Activated naive CD4-positive, alpha-beta T cell treated with Interleukin-2 at 50 U/mL for 16 hours (primary cell): ENCODE measurements at regions not wholly inside any gene's neighbourhood (a gene's known extent, or its start where the extent isn't known, plus 50 kb on each side); places are given as distances from the start of the nearest gene placed in this dataset.
"Not testable (repeated sequence)": the region's sequence is repeated elsewhere in the genome, so short reads cannot be mapped to it uniquely, and the experiment has no call there.

Experiments used
- DNase-seq: peaks from one replicate; pipeline ENCODE4 v3.0.0-alpha.2; 2020

DNA sequence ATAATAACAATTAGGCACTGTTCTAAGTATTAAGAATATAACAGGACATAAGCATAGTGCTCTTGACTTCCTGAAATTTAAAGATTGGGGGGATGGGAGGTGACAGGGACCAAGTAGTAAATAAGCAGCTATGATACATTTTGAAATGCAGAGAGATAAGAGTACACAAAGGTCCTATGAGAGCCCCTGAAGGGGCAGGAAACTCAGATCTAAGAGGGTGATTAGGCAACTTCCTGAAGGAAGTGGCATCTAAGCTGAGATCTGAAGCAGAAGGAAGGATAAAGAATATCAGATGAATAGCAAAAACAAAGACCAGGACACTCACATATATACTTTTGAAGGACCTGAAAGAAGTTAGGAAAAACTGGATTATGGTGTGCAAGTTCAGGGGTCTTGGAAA lies 415.2 kb upstream of the FRG2C start:
- no peak for DNase-seq

DNA sequence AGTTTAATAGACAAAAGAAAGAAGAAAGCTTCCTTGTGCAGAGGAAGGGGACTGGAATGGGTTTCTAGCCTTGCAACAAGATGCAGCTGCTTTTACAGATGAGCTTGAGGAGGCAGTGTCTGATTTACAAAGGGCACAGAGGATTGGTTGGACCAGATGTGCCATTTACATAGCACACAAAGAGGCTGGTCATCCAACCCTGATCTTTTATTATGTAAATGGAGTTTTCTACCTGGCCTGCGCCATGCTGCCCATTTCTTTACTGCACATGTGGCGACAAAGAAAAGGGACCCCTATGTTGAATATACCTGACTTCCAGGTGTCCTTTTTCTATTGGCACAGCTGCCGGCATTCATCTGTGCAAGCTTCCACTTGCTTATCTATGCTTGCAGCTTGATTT lies 409.4 kb upstream of the FRG2C start:
- DNase-seq: no peak

DNA sequence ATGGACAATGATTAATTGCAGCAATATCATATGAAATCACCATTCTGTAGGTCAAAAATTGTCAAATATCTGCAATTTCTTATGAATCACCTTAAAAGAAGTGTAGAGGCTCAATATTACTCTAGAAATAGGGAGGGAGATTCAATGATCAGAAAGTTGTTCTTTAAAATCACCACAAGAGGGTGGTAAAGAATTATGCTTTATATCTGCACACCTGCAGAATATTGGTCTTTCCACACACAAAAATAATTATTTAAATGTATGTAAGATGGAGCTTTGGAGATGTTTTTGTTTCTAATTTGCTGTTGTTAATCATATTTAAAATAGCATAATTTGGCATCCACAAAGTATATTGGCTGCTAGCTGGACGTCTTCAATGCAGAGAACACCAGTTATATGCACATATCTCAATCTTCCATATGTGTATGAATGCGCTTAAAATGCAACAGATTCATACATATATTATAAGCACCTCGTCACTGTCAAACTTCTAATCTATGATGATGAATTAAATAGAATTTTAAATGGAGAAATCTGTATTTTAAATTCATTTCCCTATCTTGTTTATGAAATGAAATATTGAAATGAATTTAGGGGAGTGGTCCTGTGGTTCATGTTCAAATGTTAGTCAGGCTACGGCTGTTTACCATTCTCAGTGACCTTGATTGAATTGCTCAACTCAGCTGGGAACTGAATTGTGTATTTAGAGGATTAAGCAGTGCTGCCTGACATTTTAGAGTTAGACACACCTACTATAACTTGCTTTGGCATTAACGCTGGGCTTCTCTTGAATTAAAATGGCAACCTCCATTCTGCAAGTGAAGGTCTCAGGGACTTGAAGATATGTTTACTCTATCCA lies 405.1 kb upstream of the FRG2C start:
- not testable (repeated sequence) for DNase-seq

DNA sequence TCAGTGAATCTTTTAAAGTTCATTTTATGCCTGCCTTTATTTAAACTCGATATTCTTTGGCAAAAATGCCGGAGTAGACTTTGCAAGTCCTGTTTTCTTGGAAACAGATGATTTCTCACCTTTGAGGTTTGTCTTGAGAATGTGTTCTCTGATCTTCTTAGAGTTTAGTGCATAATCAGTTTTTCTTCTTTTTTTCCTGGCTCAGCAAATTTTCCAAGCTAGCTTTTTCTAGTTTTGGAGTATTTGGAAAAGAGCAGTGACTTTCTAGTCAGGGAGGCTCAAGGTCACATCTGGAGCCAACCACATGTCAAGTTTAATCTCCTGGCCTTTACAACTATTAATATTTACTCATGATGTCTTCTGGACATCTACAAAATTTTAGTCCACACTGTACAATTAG lies 403.2 kb upstream of the FRG2C start:
- not testable (repeated sequence) for DNase-seq

DNA sequence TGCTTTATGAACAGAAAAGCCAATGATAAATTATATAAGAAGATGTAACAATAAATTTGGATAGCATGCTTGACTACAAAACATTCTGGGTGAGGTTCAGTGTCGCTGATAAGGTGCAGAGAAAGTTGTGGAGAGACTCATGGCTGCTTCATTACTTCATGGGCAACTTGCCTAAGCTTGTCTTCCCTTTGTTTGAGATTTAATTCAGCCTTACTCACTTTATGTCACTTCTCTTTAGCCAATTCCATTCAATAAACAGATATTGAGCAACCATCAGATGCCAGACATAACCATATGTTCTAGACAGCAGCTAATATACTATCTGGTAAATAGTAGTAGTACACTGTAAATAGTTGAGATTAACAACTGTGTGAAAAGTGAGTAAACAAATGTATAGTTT lies 401.5 kb upstream of the FRG2C start:
- no peak for DNase-seq

DNA sequence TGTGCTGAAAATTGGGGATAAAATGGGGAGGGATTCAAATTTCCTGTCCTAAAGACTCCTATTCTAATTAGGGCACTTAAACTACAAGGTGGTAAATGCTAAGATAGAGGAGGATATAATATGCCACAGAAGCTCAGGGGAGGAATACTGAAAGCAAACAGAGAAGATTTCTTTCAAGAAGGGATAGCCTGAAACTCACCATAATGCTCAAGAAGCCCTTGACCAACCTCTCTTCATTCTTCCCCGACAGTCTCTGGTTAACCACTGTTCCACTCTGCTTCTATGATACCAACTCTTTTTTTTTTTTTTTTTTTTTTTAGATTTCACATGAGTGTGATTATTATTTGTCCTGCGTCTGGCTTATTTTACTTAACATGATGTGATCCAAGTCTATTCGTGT lies 398.2 kb upstream of the FRG2C start:
- no peak for DNase-seq

DNA sequence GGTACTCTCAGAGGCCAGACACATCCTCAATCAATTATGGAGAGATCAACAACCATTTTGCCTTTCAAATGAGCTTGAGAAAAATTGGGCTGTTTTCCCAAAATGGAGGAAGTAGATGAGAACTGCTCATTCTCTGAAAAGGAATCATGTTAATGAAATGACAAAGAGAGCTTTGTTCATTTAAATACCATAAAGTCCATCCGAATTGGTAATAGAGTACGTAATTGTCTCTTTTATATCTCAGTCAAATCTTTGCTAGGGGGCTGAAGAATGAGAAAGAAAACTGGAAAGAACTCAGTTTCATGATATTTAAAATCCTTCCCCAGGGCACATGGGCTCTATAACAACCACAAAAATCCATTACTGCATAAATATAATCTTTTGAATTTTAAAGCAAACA lies 395.6 kb upstream of the FRG2C start:
- not testable (repeated sequence) for DNase-seq

DNA sequence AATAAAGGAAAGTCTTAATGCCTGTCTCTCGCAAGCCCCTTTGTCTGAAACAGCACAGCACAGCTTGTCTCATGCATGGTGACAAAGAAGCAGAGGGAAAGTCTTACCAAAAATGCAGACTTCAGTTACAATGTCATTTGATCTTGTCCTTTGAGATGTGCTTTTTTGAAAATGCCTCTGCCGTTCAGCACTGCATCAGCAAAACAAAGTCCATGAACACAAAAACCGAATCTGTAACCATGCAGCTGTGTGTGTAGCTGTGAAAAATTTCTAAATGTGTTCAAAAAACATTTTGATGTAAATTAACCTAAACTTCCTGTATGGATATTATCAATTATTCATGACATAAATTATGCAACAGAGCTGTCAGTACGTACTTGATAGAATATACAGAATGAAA lies 391.9 kb upstream of the FRG2C start:
- DNase-seq: not testable (repeated sequence)

DNA sequence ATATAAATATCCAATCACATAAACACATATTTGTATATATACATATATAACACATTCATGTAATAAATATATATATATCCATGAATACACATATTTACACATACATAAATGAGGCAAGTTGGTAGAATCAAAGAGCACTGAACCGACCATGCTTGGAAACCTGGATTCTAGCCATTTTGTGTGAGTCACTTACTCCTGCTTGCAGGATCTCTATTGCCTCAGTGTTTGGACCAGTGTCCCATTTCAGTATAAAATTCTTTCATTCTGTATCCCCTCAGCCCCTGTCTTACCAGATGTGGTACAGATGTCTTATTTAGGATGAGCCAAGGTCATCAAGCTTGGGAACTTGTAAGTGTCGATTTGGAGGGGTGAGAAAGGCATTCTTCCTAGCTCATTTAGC lies 391.4 kb upstream of the FRG2C start:
- no peak for DNase-seq

DNA sequence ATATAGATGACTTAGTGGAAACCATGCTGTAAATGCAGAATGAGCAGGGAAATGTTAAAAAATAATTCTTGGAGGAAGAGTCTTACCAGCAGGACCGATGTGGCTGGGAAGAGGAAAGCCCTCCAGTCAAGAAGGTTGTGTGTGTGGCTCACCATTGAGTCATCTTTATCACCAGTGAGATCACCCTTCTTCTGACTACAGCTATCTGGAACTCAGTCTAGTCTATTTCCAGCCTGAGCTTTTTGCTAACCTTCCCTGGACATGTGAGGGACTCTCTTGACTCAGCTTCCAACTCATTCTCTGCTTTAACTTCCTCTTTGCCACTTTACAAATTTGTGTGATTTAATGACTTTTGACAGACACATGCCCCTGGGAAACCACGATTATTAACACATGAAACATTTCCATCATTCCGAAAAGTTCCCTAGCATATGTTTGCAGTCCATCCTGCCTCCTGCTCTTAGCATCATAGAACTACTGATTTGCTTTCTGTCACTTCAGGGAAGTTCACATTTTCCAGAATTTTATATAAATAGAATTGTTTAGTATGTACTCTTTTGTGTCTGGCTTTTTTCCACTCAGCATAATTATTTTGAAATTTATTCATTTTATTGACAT lies 378.5 kb upstream of the FRG2C start:
- not testable (repeated sequence) for DNase-seq

DNA sequence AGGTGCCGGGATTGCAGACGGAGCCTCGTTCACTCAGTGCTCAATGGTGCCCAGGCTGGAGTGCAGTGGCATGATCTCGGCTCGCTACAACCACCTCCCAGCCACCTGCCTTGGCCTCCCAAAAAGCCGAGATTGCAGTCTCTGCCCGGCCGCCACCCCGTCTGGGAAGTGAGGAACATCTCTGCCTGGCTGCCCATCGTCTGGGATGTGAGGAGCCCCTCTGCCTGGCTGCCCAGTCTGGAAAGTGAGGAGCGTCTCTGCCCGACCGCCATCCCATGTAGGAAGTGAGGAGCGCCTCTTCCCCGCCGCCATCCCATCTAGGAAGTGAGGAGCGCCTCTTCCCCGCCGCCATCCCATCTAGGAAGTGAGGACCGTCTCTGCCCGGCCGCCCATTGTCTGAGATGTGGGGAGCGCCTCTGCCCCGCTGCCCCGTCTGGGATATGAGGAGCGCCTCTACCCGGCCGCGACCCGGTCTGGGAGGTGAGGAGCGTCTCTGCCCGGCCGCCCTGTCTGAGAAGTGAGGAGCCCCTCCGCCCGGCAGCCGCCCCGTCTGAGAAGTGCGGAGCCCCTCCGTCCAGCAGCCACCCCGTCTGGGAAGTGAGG lies 375.1 kb upstream of the FRG2C start:
- not testable (repeated sequence) for DNase-seq

DNA sequence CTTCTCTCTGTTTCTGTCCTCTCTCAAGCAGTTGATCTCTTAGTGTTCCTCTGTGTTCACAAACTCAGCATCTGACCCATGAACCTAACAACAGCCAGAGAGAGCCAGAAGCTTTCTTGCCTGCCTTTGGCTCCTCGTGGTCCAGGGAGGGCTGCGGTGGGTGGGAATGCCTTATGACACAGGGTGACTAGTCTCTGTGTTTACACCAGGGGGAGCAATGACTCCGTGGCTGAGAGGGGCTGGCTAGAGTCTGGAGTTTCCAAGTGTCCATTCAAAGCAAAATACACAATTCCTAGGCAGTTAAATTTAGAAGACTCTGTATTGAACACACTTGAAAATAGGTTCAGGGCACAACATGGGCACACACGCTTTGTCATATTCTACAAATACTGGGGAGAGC lies 370.0 kb upstream of the FRG2C start:
- DNase-seq: no peak

DNA sequence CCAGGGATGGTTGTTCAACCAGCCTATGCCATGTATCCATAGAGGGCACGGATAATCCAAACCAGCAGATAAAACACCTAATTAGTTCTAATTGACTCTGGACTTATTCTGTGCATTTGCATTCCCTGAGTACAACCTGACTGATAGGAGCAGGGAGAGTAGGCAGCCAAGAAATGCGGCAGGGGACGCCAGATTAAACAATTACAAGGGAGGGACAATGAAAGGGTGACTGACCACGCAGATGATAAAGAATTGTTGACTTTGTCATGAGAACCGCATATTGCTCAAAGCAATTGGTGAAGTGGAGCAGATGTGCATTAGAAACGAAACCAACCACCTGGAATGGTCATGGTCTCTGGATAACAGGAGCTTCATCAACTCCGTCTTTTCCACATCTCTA lies 369.1 kb upstream of the FRG2C start:
- DNase-seq: no peak

DNA sequence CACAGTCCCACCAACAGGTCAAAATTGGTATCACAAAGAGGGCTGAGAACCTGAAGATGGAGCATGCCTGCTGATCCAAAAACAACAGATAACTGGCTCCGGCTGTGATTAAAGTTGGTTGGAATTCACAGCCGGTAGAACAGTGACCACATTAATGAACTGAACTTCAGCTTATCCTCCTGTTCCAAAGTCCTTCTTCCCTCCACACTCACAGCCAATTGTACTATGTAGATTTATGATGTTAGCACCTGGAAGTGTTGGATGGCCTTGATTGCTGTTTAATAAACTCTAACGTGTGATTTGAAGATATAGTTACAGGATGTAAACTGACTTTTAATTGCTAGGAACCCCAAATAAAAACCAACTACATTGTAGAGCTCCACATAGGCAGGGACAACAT lies 367.3 kb upstream of the FRG2C start:
- no peak for DNase-seq

DNA sequence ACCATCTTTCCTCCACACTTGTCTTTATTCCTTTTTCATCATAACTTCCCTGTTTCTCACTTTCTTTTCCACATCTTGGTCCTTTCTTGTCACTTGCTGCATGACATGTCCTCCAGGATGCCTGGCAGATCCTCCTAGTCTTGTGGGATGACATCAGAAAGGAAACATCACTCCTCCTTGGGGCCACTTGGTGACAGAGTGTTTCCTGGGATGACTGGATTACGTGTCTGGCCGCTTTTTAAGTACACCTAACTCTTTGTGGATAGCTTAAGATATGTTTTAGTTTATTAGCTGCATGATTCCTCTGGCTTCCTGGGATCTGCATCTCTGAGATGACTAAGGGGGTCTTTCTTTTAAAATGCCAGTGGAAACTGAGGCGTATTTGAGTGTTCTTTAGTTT lies 363.5 kb upstream of the FRG2C start:
- no peak for DNase-seq

DNA sequence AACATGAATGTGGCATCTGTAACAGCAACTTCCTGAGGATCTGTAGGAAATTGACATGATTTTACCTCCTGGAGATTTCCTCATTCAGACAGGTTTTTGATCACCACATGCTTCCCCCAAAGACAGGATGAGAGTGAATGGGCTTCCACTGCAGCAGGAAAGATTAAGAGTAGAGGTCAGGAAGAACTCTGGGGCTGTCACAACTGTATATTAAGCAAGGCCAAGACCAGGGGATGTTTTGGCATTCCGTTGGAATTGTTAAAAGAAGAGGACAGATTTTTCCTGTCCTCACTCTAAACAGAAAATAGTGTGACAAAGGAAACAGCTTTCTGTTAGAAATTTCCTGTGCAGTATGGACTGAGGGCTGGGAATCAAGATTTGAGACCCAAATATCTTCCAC lies 363.1 kb upstream of the FRG2C start:
- DNase-seq: not testable (repeated sequence)

DNA sequence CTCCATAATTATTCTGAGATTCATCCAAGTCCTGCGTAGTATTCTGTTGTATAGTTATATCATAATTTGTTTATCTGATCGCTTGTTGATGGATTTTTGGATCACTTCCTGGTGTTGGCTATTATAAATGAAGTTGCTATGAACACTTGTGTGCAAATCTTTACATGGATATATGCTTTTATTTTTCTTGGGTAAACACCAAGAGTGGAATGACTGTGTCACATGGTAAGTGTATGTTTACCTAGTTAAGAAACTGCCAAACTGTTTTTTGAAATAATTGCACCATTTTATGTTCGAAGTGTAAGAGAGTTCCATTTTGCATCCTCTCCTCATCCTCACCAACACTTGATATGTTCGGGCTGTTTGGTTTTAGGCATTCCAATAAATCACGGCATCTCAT lies 360.4 kb upstream of the FRG2C start:
- no peak for DNase-seq

DNA sequence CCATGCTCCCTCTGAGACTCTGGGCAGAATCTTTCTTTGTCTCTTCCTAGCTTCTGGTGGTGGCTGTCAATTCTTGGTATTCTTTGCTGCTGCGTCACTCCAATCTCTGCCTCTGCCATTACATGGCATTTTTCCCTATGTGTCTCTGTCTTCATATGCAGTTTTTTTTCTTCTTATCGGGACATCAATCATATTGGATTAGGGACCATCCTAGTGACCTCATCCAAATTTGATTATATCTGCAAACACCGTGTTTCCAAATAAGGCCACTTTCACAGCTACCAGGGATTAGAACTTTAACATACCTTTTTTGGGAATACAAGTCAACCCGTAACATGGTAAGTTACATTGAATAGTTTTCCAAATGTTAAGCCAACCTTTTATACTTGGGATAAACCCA lies 358.2 kb upstream of the FRG2C start:
- no peak for DNase-seq

DNA sequence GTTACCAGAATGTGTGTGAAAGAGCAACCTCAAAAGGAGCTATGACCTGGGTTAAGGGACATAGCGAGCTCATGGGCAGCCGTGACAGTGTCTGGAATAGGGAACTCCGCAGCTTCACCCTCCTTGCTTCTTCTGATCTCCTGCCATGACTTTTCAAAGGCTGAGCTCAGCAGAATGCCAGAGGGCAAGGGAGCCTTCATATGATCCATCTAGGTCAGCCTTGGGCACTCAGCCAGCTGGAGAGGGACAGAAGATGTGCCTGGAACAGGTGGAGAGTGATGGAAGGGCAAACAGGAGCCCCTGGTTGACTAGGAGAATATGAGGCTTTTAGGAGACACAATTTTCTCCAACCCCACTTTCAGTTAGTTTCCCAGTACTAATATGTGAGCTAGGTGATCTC lies 352.8 kb upstream of the FRG2C start:
- DNase-seq: not testable (repeated sequence)

DNA sequence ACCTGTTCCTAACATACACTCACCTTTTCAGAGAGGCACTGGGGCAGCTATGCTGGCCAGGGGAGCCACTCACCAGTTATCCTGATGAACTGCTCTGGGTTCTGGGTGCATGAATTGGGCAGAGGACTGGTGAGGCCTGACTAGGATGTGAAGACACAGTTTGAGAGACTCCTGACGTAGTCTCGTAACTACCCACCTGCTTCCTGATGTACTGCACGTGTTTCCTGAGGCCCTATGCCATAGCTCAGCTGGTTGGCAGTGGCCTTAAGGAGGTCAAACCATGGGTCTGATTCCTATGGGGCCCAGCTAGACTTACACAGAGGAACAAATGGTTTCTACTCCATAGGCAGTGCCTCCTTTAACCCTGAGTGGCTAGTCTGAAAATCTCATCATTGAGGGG lies 351.7 kb upstream of the FRG2C start:
- not testable (repeated sequence) for DNase-seq

DNA sequence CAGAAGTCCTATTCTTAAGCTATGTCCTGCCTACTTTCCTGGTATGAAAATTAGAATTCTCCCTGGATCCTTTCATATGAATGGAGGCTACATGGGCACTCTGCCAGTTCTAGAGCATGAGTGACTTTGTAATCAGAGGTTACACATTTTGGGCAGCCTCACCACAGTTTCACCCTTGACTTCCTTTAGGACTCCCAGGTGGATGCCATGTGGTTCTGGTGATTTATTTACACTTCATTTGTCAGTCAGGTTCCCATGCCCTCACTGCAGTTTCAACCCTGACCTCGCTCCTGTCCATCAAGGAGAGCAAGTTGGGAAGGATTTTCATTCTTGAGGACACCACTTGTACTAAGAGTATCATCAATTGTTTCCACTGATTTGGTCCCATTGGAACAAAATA lies 344.4 kb upstream of the FRG2C start:
- not testable (repeated sequence) for DNase-seq

DNA sequence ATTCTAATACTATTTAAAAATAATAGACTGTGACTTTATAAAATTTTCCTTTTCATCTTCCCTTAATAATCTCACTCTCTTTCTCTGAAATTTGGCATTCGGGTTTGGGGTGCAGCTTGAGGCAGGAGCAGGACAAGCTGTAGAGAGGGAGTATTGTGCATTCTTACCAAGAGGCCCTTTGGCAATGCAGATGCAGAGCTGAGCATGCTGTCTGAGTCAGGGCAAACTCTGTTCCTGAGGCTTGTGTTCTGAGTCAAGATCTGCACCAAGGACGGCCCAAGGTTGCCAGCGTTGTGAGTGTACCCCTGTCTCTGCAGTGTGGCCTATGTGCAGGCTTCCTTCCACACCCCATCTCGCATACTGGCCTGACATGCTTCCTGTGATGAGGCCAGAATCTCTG lies 343.8 kb upstream of the FRG2C start:
- no peak for DNase-seq

DNA sequence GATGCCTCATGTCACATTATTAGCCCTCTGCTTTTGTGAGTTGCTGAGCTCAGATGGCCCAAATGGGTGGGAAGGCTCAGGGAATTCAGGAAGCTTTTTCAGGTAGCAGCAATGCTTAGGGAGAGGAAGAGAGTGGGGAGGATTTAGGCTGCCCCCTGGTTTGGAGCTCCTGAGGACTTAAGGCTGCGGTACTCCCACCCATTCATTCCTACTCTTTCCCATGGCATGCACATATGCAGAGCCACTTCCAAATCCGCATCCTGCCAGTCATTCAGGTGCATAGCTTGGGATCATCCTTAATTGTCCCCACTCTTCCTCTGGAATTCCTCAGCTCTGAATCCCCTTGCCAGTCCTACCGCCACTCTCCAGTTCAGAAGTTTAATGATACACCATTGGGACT lies 343.1 kb upstream of the FRG2C start:
- no peak for DNase-seq

DNA sequence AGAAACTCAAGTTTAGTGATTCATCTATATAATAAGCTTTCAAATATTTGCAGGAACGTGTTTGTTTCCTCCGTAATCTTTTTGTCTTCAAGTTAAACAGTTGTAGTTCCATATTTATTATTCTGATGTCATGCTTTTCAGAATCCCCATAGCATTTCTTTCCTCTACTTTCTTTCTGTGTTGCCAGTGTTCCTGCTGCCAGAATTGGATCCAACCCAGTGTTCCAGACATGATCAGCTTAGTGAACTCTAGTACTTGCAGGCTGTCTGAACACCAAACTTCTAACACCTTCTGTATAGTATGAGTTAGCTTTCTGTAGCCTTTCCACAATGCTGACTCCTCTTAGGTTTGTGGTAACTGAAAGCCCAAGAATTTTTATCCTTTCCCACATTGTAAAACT lies 340.2 kb upstream of the FRG2C start:
- DNase-seq: not testable (repeated sequence)
